ENCODE measurements at regions not wholly inside any gene's neighbourhood (a gene's known extent, or its start where the extent isn't known, plus 50 kb on each side); places are given as distances from the start of the nearest gene placed in this dataset.

DNA sequence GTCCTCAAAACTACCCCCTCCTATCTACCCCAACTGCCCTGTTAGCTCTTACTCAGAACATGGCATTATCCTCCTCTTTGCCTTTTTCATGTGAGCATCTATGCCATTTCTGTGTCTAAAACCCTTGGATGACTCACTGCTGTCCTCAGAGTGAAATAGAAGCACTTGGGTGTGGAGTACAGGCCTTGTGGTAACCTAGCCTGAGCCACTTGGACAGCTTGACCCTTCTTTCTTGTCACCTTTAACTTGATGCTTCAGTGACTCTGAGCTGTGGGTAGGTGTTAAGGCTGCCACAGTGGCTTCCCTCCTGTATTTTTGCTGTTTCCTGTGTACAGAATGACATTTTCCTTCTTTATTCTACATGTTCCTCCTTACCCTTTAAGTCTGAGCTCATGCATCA lies 391.4 kb downstream of the SH3GL2 start:
- H3K4me3 ChIP-seq (ENCODE audit: low read depth, low read length): no peak overlapping the region
- TF ChIP-seq, protein P1, sequence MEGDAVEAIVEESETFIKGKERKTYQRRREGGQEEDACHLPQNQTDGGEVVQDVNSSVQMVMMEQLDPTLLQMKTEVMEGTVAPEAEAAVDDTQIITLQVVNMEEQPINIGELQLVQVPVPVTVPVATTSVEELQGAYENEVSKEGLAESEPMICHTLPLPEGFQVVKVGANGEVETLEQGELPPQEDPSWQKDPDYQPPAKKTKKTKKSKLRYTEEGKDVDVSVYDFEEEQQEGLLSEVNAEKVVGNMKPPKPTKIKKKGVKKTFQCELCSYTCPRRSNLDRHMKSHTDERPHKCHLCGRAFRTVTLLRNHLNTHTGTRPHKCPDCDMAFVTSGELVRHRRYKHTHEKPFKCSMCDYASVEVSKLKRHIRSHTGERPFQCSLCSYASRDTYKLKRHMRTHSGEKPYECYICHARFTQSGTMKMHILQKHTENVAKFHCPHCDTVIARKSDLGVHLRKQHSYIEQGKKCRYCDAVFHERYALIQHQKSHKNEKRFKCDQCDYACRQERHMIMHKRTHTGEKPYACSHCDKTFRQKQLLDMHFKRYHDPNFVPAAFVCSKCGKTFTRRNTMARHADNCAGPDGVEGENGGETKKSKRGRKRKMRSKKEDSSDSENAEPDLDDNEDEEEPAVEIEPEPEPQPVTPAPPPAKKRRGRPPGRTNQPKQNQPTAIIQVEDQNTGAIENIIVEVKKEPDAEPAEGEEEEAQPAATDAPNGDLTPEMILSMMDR (IDR thresholded peaks at IDR 0.05; ENCODE audit: low read depth, low read length, missing control alignments): no peak
- in situ Hi-C loops (cut with HindIII; ENCODE audit: low sequenced_read_pairs): no loop called here
- DNase-seq (ENCODE audit: low read depth): no peak

DNA sequence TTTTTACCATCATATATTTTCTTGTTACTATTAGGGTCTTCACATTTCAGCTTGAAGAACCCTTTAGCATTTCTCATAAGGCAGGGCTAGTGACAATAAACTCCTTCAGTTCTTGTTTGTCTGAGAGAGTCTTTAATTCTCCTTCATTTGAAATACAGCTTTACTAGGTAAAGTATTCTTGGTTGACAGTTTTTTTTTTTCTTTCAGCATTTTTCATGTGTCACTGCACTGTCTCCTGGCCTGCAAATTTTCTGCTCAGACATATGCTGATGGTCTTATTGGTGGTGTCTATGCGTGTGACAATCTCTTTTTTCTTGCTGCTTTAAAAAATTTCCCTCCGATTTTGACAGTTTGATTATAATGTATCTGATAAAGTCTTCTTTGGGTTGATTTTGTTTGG lies 399.9 kb downstream of the SH3GL2 start:
- in situ Hi-C loops (cut with HindIII; ENCODE audit: low sequenced_read_pairs): no loop called here
- no peak for DNase-seq (ENCODE audit: low read depth)
- TF ChIP-seq, protein P1 (IDR thresholded peaks at IDR 0.05; ENCODE audit: low read depth, low read length, missing control alignments): no peak
- no peak overlapping the region for H3K4me3 ChIP-seq (ENCODE audit: low read depth, low read length)

DNA sequence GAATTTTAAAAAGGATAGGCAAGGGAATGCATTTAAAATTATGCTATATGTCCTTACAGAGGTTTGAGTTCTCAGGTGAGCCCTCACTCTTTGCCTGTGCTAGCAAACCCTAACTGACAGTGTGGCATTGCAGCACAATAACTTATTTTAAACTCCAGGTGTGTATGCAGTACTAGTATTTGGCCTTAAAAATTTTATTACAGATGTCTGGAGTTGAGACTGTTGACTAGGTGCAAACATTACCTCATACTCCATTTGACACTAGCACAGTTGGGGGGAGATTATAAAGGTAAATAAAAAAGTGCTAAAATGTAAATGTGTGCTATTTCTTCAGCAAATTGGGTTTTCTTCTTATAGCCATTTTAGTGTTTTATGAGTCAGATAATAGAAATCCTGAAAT lies 407.7 kb downstream of the SH3GL2 start:
- TF ChIP-seq, protein P1 (IDR thresholded peaks at IDR 0.05; ENCODE audit: low read depth, low read length, missing control alignments): no peak
- DNase-seq (ENCODE audit: low read depth): no peak
- in situ Hi-C loops (cut with HindIII; ENCODE audit: low sequenced_read_pairs): no loop called here
- no peak overlapping the region for H3K4me3 ChIP-seq (ENCODE audit: low read depth, low read length)

DNA sequence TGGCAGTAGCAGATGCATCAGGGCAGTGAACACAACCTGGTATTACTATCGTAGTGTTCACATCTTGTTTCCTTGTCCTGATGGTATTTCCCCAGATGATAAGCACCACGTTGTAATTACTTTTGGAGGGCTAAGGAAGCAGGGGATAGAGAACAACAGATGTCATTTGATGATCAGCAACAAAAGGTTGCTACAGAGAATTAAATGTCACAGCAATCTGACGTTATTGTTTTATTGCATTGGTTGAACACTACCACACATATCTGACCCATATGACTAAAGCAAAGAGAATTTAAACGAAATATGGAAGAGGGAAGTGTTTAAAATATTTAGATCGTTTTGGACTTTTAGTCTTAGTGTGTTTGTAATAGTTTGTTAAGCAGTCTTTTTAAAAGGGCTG lies 408.3 kb downstream of the SH3GL2 start:
- in situ Hi-C loops (cut with HindIII; ENCODE audit: low sequenced_read_pairs): no loop called here
- H3K4me3 ChIP-seq (ENCODE audit: low read depth, low read length): no peak overlapping the region
- TF ChIP-seq, protein P1 (IDR thresholded peaks at IDR 0.05; ENCODE audit: low read depth, low read length, missing control alignments): no peak
- DNase-seq (ENCODE audit: low read depth): no peak

DNA sequence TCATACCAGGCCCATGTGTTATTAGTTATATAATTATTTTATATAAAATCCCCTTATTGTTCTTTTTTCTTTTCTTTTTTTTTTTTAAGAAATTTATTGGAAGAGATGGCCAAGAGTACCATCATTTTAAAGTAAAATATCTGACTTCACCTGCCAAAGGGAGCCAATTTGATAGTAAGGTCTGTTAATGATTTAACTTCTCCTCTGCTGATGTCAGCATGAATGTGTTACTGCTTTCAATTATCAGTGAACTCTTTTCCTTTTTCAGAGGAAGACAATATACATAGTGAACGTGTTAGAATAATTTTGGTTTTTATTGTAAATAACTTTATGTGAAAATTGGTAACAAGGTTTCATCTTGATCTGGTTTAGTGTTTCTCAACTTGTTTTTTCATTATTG lies 409.6 kb downstream of the SH3GL2 start:
- in situ Hi-C loops (cut with HindIII; ENCODE audit: low sequenced_read_pairs): no loop called here
- H3K4me3 ChIP-seq (ENCODE audit: low read depth, low read length): no peak overlapping the region
- TF ChIP-seq, protein P1 (IDR thresholded peaks at IDR 0.05; ENCODE audit: low read depth, low read length, missing control alignments): no peak
- DNase-seq (ENCODE audit: low read depth): no peak

DNA sequence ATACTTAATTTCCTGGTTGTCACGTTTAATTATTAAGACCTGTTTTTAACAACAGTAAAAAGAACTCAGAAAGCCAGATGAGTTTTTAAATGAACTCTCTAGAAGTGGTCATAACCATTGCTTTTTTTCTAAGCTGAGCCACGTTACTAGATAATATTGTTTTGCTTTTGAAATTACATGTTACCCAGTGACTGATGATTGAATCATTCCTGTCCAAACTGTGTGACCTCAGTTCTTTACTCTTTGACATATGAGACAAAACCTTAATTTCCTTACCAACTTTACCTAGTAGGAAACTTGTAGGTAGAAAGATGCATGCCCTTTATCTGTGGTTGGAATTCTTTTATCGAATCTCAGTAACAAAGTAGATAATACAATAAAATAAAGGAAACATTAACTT lies 411.7 kb downstream of the SH3GL2 start:
- TF ChIP-seq, protein P1 (IDR thresholded peaks at IDR 0.05; ENCODE audit: low read depth, low read length, missing control alignments): no peak
- no peak overlapping the region for H3K4me3 ChIP-seq (ENCODE audit: low read depth, low read length)
- in situ Hi-C loops (cut with HindIII; ENCODE audit: low sequenced_read_pairs): no loop called here
- DNase-seq (ENCODE audit: low read depth): no peak

DNA sequence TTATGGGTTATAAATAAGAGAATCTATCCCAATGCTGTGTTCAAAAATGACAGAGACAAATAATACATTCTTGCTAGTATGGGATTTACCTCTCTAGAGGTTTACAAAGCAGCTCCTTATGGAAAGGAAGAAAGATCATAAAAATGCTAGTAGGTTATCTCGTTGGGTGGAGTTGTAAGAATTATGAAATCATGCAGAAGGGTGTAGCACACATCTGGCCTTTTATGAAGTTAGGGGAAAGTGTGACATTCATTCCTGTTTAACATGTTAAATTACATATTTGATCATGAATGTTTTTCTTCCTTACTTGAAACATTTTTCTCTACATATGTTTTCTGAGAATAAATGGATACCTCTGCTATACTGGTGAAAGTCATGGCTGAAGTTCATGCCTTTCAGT lies 414.2 kb downstream of the SH3GL2 start:
- in situ Hi-C loops (cut with HindIII; ENCODE audit: low sequenced_read_pairs): no loop called here
- no peak for DNase-seq (ENCODE audit: low read depth)
- TF ChIP-seq, protein P1 (IDR thresholded peaks at IDR 0.05; ENCODE audit: low read depth, low read length, missing control alignments): no peak
- no peak overlapping the region for H3K4me3 ChIP-seq (ENCODE audit: low read depth, low read length)
